Activated B cell treated with CpG ODN at 0.5 μM for 24 hours (primary cell): ENCODE measurements at regions not wholly inside any gene's neighbourhood (a gene's known extent, or its start where the extent isn't known, plus 50 kb on each side); places are given as distances from the start of the nearest gene placed in this dataset.

ENCODE experiments used
- ATAC-seq: fragments of 200-7000 bp; cut with Tn5 transposase; one replicate; pipeline ENCODE4 v1.10.0; 2021; ENCODE audit warnings: low read depth, mild to moderate bottlenecking, moderate library complexity
- CTCF ChIA-PET: fragments of 350-600 bp; sonication (Branson Sonifier 250); formaldehyde crosslinking; loops from one replicate; lab custom pipeline; 2021; ENCODE audit warnings: antibody characterized with exemption; lab: Charles Lee
- POLR2A ChIA-PET: fragments of 350-600 bp; sonication (Branson Sonifier 250); formaldehyde crosslinking; loops from one replicate; lab custom pipeline; 2021; ENCODE audit warnings: antibody characterized with exemption; lab: Charles Lee
- DNase-seq: peaks from one replicate; pipeline ENCODE4 v3.0.0; 2022
- H3K27ac Mint-ChIP-seq: one replicate; pipeline ENCODE4 v1.8.0; 2020; ENCODE audit warnings: mixed read lengths
- H3K27me3 Mint-ChIP-seq: one replicate; pipeline ENCODE4 v1.8.0; 2021; ENCODE audit warnings: mixed read lengths
- H3K36me3 Mint-ChIP-seq: one replicate; pipeline ENCODE4 v1.8.0; 2021; ENCODE audit warnings: low read depth, mixed read lengths
- H3K4me1 Mint-ChIP-seq: one replicate; pipeline ENCODE4 v1.8.0; 2021; ENCODE audit warnings: mixed read lengths
- H3K4me3 Mint-ChIP-seq: one replicate; pipeline ENCODE4 v1.8.0; 2020; ENCODE audit warnings: mild to moderate bottlenecking, mixed read lengths
- H3K9me3 Mint-ChIP-seq: one replicate; pipeline ENCODE4 v1.8.0; 2020; ENCODE audit warnings: mixed read lengths
- intact Hi-C: fragments of 100-400 bp; cut with micrococcal nuclease; formaldehyde crosslinking; loops from one replicate; pipeline ENCODE4 v1.15.1; 2024
- TF ChIP-seq, protein P1 (sequence below): fragments of 200-600 bp; IDR thresholded peaks from one replicate; pipeline ENCODE4 v1.8.0; 2022; ENCODE audit warnings: antibody characterized with exemption, mild to moderate bottlenecking

DNA sequence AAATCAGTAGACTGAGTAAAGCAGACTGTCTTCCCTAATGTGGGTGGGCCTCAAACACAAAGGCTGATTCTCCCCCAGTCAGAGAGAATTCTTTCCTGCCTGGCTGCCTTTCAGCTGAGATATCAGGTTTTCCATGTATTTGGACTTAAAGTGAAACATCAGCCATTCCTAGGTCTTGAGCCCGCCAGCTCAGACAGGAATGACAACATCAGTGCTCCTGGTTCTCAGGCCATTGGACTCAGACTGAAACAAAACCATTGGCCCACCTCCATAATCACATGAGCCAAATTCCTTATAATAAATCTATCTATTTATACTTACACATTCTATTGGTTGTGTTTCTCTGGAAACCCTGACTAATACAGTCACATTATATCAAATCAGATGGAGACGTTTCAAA lies 56.7 kb upstream of the CLPB start:
- ATAC-seq (no peak), DNase-seq (no peak)
- H3K36me3 Mint-ChIP-seq, result no peaks in the 10 kb centered on the region
- ChIA-PET POLR2A (no interaction called here), CTCF (interaction anchor here (1.4 kb wide), 1 partner anchor 20 kb away, joined by 3 read pairs; no protein-coding TSS in a partner anchor)
- no peak overlapping the region for H3K4me3 Mint-ChIP-seq
- TF ChIP-seq, protein P1, sequence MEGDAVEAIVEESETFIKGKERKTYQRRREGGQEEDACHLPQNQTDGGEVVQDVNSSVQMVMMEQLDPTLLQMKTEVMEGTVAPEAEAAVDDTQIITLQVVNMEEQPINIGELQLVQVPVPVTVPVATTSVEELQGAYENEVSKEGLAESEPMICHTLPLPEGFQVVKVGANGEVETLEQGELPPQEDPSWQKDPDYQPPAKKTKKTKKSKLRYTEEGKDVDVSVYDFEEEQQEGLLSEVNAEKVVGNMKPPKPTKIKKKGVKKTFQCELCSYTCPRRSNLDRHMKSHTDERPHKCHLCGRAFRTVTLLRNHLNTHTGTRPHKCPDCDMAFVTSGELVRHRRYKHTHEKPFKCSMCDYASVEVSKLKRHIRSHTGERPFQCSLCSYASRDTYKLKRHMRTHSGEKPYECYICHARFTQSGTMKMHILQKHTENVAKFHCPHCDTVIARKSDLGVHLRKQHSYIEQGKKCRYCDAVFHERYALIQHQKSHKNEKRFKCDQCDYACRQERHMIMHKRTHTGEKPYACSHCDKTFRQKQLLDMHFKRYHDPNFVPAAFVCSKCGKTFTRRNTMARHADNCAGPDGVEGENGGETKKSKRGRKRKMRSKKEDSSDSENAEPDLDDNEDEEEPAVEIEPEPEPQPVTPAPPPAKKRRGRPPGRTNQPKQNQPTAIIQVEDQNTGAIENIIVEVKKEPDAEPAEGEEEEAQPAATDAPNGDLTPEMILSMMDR, result no peak
- no peaks in the 10 kb centered on the region for H3K9me3 Mint-ChIP-seq
- H3K27me3 Mint-ChIP-seq, result peaks cover 11% of the 10 kb centered on the region
- no peaks in the 10 kb centered on the region for H3K4me1 Mint-ChIP-seq
- intact Hi-C loops, result no loop called here
- H3K27ac Mint-ChIP-seq, result no peak overlapping the region
